ENCODE measurements at regions not wholly inside any gene's neighbourhood (a gene's known extent, or its start where the extent isn't known, plus 50 kb on each side); places are given as distances from the start of the nearest gene placed in this dataset.

DNA sequence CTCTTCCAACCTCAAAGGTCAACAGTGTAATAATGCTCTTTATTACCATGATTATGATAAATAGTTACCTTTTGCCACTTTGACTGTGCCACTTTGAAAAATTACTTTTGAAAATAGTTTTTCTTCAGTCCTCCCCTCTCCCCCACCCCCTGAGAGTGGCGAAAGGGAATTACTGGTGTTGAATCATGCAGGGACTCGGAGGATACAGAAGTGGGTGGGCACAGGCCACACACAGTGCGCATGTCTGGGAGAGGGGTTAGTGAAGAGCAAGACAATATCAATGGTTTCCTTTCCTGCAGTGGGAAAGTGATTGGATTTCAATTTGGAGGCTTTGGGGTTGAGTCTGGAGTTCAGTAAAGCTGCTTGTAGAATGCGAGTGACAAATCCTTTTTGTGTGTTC is 170.9 kb downstream of the PTCSC3 start:
- Histone ChIP-seq H3K4me2 (ENCODE audit: unreplicated experiment) (no peak overlapping the region), H3K27me3 (replicated peaks; ENCODE audit: insufficient read depth) (peaks cover 13% of the 10 kb centered on the region; the same call in 1 of the 2 replicates), H2AFZ (no peak overlapping the region), H3F3A (ENCODE audit: insufficient read depth) (no peaks in the 10 kb centered on the region), H3K9me3 (ENCODE audit: low read depth) (no peaks in the 10 kb centered on the region), H3K36me3 (ENCODE audit: low read depth) (no peaks in the 10 kb centered on the region), H3K79me2 (ENCODE audit: insufficient read depth) (no peaks in the 10 kb centered on the region), H3K4me1 (ENCODE audit: insufficient read depth) (no peaks in the 10 kb centered on the region), H4K20me1 (ENCODE audit: insufficient read depth) (no peaks in the 10 kb centered on the region), H3K9me2 (ENCODE audit: insufficient read depth) (no peaks in the 10 kb centered on the region), H3K4me3 (no peak overlapping the region), H3K27ac (no peak overlapping the region), H3K9ac (no peak overlapping the region)
- 55 to 64% methylated on average over 4 of the region's 4 CpGs for WGBS, 2 experiments (ENCODE audit: low coverage in 1 of 2, low lambda C conversion rate in 2 of 2, missing lambda C conversion rate in 2 of 2)
- in situ Hi-C loops (cut with MboI), result no loop called here
- TF ChIP-seq EZH2phosphoT487 (IDR thresholded peaks at IDR 0.05; ENCODE audit: insufficient read depth, low read depth) (no peak), EZH2 (IDR thresholded peaks at IDR 0.05; ENCODE audit: insufficient read depth, poor library complexity, severe bottlenecking) (no peak)
- DNase-seq, result no peak

DNA sequence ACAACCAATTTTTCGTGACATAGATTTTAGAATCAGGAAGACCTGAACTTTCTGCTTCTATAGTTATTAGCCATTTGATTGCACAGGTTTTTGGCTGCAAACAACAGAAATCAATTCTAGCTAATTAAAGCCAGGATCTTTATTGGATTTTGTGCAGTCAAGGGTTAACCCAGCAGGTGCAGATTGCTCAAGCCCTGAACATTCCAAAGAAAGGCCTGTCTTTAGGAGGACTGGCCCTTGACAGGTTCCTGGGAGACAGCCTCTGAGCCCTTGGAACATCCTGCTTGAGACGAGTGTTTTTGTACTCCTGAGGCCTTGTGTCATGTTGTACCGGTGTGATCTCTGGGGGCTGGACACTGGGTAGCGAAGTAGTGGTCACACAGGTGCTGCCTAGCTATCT is 174.6 kb downstream of the PTCSC3 start:
- H3K4me3 ChIP-seq, result no peak overlapping the region
- in situ Hi-C loops (cut with MboI), result no loop called here
- no peak overlapping the region for H3K4me2 ChIP-seq (ENCODE audit: unreplicated experiment)
- DNase-seq, result no peak
- no peaks in the 10 kb centered on the region for H3K9me3 ChIP-seq (ENCODE audit: low read depth)
- H3K36me3 ChIP-seq (ENCODE audit: low read depth), result no peaks in the 10 kb centered on the region
- no peaks in the 10 kb centered on the region for H3K4me1 ChIP-seq (ENCODE audit: insufficient read depth)
- H3F3A ChIP-seq (ENCODE audit: insufficient read depth), result no peaks in the 10 kb centered on the region
- no peak overlapping the region for H2AFZ ChIP-seq
- no peaks in the 10 kb centered on the region for H3K79me2 ChIP-seq (ENCODE audit: insufficient read depth)
- H3K9ac ChIP-seq, result no peak overlapping the region
- no peaks in the 10 kb centered on the region for H4K20me1 ChIP-seq (ENCODE audit: insufficient read depth)
- TF ChIP-seq EZH2phosphoT487 (IDR thresholded peaks at IDR 0.05; ENCODE audit: insufficient read depth, low read depth) (no peak), EZH2 (IDR thresholded peaks at IDR 0.05; ENCODE audit: insufficient read depth, poor library complexity, severe bottlenecking) (no peak)
- H3K27me3 ChIP-seq (replicated peaks; ENCODE audit: insufficient read depth), result peaks cover 3% of the 10 kb centered on the region; the same call in 1 of the 2 replicates
- no peaks in the 10 kb centered on the region for H3K9me2 ChIP-seq (ENCODE audit: insufficient read depth)
- no peak overlapping the region for H3K27ac ChIP-seq
- WGBS, 2 experiments (ENCODE audit: low coverage in 1 of 2, low lambda C conversion rate in 2 of 2, missing lambda C conversion rate in 2 of 2), result 33 to 42% methylated on average over 4 of the region's 4 CpGs

DNA sequence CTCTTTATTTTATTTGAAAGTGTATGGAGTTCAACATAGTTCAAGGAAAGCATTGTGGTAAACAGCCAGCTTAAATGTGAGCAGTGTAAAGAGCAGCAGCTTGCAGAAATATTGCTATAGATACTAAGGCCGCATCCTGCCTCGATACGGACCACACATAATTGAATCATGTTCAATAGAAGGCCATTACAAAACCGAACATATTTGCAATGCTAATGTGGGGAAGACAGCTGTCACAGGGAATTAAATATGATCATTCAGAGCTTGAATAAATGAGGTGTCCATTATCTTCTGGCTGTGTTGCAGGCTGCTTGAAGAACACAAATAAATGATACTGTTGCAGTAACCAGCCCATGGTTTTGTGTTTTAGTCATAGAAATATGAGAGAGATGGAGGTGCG is 173.2 kb downstream of the BRMS1L start:
- Histone ChIP-seq H3K27me3 (replicated peaks; ENCODE audit: insufficient read depth) (peaks cover 12% of the 10 kb centered on the region), H3K4me2 (ENCODE audit: unreplicated experiment) (no peak overlapping the region), H3K4me1 (ENCODE audit: insufficient read depth) (no peaks in the 10 kb centered on the region), H3K9me2 (ENCODE audit: insufficient read depth) (no peaks in the 10 kb centered on the region), H4K20me1 (ENCODE audit: insufficient read depth) (no peaks in the 10 kb centered on the region), H3K4me3 (no peak overlapping the region), H3K79me2 (ENCODE audit: insufficient read depth) (no peaks in the 10 kb centered on the region), H3K9ac (no peak overlapping the region), H3F3A (ENCODE audit: insufficient read depth) (no peaks in the 10 kb centered on the region), H3K36me3 (ENCODE audit: low read depth) (no peaks in the 10 kb centered on the region), H3K9me3 (ENCODE audit: low read depth) (no peaks in the 10 kb centered on the region), H3K27ac (no peak overlapping the region), H2AFZ (no peak overlapping the region)
- DNase-seq, result no peak
- in situ Hi-C loops (cut with MboI), result no loop called here
- TF ChIP-seq EZH2 (IDR thresholded peaks at IDR 0.05; ENCODE audit: insufficient read depth, poor library complexity, severe bottlenecking) (no peak), EZH2phosphoT487 (IDR thresholded peaks at IDR 0.05; ENCODE audit: insufficient read depth, low read depth) (no peak)
- 35 to 47% methylated on average over 5 of the region's 5 CpGs for WGBS, 2 experiments (ENCODE audit: low coverage in 1 of 2, low lambda C conversion rate in 2 of 2, missing lambda C conversion rate in 2 of 2)

DNA sequence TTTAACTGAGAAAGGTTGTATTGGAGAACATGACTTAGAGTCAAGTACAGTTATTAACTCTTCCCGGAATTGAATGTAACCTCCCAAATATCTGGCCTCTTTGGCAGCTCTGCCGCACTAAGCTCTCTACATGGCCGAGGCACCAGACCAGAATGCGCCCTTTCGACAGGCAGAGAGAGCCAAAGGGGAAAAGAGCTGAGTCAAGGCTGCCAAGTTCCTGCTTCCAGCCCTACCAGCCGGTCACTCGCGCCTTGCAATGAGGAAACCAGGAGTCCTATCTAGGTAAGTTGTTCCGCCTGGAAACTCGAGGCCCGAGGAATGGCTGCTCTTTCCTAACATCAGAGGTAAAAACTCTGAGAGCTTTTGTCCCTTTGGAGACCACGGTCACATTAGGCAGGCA is 172.2 kb downstream of the BRMS1L start:
- no peaks in the 10 kb centered on the region for H3F3A ChIP-seq (ENCODE audit: insufficient read depth)
- H3K4me3 ChIP-seq, result no peak overlapping the region
- no peak overlapping the region for H2AFZ ChIP-seq
- no peak overlapping the region for H3K27ac ChIP-seq
- TF ChIP-seq EZH2 (IDR thresholded peaks at IDR 0.05; ENCODE audit: insufficient read depth, poor library complexity, severe bottlenecking) (no peak), EZH2phosphoT487 (IDR thresholded peaks at IDR 0.05; ENCODE audit: insufficient read depth, low read depth) (no peak)
- no peaks in the 10 kb centered on the region for H3K9me2 ChIP-seq (ENCODE audit: insufficient read depth)
- H3K79me2 ChIP-seq (ENCODE audit: insufficient read depth), result no peaks in the 10 kb centered on the region
- 47 to 52% methylated on average over 12 of the region's 12 CpGs for WGBS, 2 experiments (ENCODE audit: low coverage in 1 of 2, low lambda C conversion rate in 2 of 2, missing lambda C conversion rate in 2 of 2)
- H3K27me3 ChIP-seq (replicated peaks; ENCODE audit: insufficient read depth), result peaks cover 12% of the 10 kb centered on the region
- no peaks in the 10 kb centered on the region for H3K4me1 ChIP-seq (ENCODE audit: insufficient read depth)
- in situ Hi-C loops (cut with MboI), result no loop called here
- no peaks in the 10 kb centered on the region for H4K20me1 ChIP-seq (ENCODE audit: insufficient read depth)
- DNase-seq, result no peak
- no peak overlapping the region for H3K9ac ChIP-seq
- H3K4me2 ChIP-seq (ENCODE audit: unreplicated experiment), result no peak overlapping the region
- H3K36me3 ChIP-seq (ENCODE audit: low read depth), result no peaks in the 10 kb centered on the region
- no peaks in the 10 kb centered on the region for H3K9me3 ChIP-seq (ENCODE audit: low read depth)

DNA sequence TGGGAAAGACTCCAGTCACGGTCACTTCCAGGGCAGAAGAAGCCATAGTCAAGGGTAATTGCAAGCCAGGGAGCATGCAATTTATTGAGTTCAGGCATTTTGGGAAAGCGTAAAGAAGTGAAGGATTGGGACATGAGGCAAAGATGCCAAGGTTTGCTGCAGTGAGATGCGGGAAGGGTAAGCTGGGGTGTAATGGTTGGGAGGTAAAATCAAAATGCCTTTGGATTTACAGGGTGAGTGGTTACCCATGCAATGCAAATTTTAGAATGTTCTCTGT is 167.5 kb downstream of the BRMS1L start:
- Histone ChIP-seq H3F3A (ENCODE audit: insufficient read depth) (no peaks in the 10 kb centered on the region), H4K20me1 (ENCODE audit: insufficient read depth) (no peaks in the 10 kb centered on the region), H3K27me3 (replicated peaks; ENCODE audit: insufficient read depth) (peaks cover 12% of the 10 kb centered on the region), H3K79me2 (ENCODE audit: insufficient read depth) (no peaks in the 10 kb centered on the region), H3K9me3 (ENCODE audit: low read depth) (no peaks in the 10 kb centered on the region), H3K4me2 (ENCODE audit: unreplicated experiment) (no peak overlapping the region), H3K9me2 (ENCODE audit: insufficient read depth) (no peaks in the 10 kb centered on the region), H2AFZ (no peak overlapping the region), H3K36me3 (ENCODE audit: low read depth) (no peaks in the 10 kb centered on the region), H3K4me3 (no peak overlapping the region), H3K27ac (no peak overlapping the region), H3K4me1 (ENCODE audit: insufficient read depth) (no peaks in the 10 kb centered on the region), H3K9ac (no peak overlapping the region)
- 36 to 38% methylated on average over 3 of the region's 3 CpGs for WGBS, 2 experiments (ENCODE audit: low coverage in 1 of 2, low lambda C conversion rate in 2 of 2, missing lambda C conversion rate in 2 of 2)
- in situ Hi-C loops (cut with MboI), result no loop called here
- TF ChIP-seq EZH2phosphoT487 (IDR thresholded peaks at IDR 0.05; ENCODE audit: insufficient read depth, low read depth) (no peak), EZH2 (IDR thresholded peaks at IDR 0.05; ENCODE audit: insufficient read depth, poor library complexity, severe bottlenecking) (no peak)
- no peak for DNase-seq

All from GM23248 (cell line).